DMS114 treated with DMSO at 0.1 percent for 48 hours (cell line): ENCODE measurements at regions not wholly inside any gene's neighbourhood (a gene's known extent, or its start where the extent isn't known, plus 50 kb on each side); places are given as distances from the start of the nearest gene placed in this dataset.
"Not testable (repeated sequence)": the region's sequence is repeated elsewhere in the genome, so short reads cannot be mapped to it uniquely, and the experiment has no call there.

Source experiments
- DNase-seq: peaks from one replicate; lab custom pipeline; 2025; ENCODE audit not compliant: unreplicated experiment; lab: John Stamatoyannopoulos, UW

DNA sequence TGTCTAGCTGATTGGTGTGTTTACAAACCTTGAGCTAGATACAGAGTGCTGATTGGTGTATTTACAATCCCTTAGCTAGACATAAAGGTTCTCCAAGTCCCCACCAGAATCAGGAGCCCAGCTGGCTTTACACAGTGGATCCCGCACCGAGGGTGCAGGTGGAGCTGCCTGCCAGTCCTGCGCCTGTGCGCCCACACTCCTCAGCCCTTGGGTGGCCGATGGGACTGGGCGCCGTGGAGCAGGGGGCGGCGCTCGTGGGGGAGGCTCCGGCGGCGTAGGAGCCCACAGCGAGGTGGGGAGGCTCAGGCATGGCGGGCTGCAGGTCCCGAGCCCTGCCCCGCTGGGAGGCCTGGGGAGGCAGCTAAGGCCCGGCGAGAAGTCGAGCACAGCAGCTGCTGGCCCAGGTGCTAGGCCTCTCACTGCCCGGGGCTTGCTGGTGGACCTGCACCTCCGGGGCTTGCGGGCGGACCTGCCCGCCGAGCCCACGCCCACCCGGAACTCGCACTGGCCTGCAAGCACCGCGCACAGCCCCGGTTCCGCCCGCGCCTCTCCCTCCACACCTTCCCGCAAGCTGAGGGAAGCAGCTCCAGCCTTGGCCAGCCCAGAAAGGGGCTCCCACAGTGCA is 51.0 kb upstream of the CDYL start:
- not testable (repeated sequence) for DNase-seq

DNA sequence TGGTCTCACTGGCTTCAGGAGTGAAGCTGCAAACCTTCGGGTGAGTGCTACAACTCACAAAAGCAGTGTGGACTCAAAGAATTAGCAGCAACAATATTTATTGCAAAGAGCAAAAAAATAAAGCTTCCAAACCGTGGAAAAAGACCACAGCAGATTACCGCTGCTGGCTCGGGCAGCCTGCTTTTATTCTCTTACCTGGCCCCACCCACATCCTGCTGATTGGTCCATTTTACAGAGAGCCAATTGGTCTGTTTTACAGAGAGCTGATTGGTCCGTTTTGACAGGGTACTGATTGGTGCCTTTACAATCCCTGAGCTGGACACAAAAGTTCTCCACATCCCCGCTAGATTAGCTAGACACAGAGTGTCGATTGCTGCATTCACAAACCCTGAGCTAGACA is 51.5 kb upstream of the CDYL start:
- not testable (repeated sequence) for DNase-seq

DNA sequence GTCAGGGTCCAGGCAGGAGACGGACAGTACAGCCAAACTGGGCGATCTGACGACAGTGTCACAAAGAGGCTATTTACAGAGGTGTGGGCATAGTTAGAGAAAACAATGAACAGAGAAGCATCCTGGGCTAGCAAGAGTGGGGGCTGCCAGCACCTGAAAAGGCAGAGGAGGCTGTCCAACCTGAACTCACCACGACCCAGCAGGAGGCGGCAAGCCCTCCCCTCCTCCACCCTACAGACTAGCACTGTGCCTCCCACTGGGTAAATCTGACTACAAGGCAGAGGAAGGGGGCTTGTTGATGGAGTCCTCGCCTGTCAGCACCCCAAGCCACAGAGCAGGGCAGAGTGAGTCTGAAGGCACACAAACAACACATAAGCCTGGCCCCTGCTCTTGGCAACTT is 52.8 kb upstream of the CDYL start:
- DNase-seq, result no peak

DNA sequence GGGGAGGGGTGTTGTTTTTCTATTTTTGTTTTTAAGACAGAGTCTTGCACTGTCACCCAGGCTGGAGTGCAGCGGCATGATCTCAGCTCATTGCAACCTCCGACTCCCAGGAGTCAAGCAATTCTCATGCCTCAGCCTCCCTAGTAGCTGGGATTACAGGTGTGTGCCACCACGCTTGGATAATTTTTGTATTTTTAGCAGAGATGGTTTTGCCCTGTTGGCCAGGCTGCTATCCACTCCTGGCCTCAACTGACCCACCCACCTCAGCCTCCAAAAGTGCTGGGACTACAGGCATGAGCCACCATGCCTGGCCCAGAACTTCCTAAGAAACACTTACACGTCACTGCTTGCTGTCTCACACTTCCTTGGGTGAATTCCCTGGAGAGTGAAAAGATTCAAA is 54.8 kb upstream of the CDYL start:
- DNase-seq, result not testable (repeated sequence)

DNA sequence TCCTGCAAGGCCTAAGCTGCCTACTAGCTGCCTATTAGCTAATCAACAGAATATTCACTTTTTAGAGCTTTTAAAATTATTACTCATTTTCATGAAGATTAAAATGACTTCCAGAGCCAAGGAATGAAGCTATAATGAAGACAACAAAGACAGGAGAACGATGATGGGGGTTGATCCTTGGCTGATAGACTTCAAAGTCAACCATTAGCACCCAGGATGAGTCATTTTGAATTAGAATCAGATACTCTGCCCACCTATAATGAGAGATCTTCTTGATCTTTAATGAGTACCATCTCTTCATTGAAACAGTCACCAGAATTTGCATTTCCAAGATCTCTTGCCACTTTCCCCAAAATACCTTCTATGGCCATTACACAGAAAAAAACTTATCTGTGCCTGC is 56.7 kb upstream of the CDYL start:
- DNase-seq, result no peak

DNA sequence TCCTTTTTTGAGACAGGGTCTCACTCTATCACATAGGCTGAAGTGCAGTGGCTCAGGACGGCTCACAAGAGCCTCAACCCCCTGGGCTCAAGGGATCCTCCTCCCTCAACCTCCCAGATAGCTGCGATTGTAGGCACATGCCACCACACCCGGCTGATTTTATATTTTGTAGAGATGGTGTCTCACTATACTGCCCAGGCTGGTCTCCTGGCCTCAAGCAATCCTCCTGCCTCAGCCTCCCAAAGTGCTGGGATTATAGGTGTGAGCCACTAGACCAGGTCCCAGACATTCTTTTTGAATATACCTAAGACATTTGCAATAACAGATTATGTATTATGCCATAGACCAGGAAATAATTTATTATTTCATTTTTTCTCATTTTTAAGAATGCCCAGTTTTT is 58.3 kb upstream of the CDYL start:
- no peak for DNase-seq

DNA sequence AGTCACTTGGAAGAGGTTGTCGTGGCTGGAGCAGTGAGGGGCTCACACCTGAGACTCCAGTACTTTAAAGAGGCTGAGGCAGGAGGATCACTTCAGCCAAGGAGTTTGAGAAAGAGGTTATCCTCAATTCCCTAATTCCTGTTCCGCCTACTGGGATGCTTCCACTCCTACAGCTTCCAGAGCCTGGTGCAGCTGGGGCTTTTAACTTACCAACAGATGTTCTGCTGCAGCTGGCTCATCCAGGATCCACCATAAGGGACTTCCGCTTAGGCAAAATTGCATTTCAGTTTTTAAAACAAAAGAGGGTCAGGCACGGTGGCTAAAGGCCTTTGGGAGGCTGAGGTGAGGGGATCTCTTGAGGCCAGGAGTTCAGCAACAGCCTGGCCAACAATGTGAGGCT is 59.1 kb upstream of the CDYL start:
- DNase-seq, result no peak

DNA sequence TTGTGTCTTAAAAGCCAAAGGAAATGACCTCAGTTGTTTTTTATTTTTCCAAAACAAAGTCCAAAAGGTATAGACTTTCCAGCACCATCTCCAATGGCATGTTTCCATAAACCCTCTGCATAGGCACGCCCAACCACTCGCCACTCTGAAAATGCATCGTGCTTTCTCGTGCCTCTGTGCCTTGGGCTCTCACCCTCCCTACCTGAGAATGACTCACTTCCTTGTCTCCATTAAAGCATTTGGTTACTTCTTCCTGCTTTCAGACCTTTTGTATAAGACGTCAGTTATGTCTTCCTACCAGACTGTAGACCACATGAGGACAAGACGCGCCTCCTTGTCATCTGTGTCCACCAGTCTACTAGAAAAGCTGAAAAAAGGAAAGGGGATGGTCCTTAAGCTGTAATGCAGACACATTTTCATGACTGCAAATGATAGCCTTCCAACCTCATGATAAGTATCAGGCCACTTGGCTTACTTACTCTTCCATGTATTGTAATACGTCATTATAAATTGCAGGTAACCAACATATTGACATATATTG is 61.2 kb upstream of the CDYL start:
- DNase-seq, result no peak

DNA sequence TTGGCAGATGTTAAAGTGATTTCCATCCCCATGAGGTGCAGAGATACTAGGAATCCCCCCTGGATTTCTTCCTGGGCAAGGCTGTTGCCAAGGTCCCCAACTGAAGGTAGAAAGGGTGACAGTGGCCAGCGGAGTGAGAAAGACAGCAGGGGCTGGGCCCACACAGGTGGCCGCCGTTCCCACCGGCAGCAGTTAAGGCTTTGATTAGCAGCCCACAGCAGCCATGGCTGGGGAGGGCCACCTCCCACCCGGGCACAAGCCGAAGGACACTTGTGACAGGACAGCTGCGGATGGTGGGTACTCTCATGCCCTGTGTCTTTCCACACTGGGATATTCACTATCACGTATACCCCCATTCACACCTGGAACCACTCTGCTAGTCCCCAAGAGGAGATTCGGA is 63.9 kb upstream of the CDYL start:
- DNase-seq, result no peak

DNA sequence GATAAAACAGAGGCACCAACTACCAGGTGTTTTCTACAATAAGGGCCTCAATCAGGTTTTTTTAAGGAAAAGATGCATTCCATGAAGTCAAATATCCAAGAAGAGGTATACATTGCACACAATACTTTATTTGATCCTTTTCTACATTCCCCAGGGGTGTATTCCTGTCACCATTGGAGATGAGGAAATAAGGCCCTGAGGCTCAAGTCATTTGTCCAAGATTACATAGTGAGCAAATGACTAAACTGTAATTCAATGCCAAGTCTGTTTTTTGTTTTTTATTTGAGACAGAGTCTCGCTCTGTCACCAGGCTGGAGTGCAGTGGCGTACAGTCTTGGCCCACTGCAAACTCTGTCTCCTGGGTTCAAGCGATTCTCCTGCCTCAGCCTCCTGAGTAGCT is 69.2 kb upstream of the CDYL start:
- DNase-seq, result no peak

DNA sequence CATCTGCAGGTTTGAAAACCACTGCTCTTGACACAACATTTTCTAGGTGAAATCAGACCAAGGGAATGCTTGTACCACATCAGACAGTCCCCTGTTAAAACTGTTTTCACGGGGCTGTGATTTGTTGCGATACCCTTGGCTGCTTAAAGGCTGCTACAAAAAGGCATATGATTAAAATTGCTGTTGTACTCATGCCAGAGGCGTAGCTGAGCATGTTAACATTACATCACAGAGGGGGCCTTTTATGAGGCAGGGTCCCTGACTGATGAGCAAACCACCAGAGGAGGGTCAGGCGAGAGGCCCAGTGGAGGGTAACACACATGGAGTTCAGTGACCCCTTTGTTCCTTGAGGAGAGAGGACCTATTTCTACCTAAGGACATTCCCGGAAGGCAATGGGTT is 70.4 kb upstream of the CDYL start:
- no peak for DNase-seq

DNA sequence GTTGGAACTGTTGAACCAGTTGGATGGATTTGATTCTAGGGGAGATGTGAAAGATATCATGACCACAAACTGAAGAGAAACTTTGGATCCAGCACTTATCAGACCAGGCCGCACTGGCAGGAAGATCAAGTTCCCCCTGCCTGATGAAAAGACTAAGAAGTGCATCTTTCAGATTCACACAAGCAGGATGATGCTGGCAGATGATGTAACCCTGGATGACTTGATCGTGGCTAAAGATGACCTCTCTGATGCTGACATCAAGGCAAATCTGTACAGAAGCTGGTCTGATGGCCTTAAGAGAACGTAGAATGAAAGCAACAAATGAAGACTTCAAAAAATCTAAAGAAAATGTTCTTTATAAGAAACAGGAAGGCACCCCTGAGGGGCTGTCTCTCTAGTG is 72.8 kb upstream of the CDYL start:
- no peak for DNase-seq

DNA sequence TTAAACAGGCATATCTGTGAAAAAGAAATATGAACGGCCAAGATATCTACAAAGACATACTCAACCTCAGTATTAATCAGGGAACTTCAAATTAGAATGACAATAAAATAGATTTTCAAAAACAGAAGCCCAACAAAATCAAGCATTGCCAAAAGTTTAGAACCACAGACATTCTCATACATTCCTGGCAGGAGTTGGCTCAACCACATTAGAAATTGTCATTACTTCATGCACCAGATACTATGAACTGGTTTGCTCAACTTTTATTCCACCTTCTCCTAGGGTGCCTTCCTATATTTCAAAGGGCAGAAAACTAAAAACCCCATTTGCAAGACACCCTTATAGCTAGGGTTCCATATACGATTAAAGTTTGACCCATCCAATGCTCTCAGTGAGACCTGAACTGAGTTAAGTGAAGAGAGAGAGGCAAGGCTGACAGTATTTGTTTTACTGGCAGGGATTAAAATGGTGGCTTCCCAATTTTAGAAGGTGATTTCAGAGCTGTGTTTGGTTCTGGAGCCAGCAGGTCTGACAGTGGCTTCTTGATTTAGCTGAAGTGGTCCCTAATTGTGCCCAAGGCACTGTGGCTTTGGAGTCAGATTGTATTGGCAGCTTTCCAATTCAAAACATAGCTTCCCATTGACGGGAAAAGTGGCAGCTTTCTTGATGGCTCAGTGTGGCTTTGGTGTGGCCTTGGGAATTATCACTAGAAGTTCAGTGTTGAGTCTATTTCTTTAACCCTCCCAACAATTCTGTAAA is 77.1 kb upstream of the CDYL start:
- DNase-seq, result no peak

DNA sequence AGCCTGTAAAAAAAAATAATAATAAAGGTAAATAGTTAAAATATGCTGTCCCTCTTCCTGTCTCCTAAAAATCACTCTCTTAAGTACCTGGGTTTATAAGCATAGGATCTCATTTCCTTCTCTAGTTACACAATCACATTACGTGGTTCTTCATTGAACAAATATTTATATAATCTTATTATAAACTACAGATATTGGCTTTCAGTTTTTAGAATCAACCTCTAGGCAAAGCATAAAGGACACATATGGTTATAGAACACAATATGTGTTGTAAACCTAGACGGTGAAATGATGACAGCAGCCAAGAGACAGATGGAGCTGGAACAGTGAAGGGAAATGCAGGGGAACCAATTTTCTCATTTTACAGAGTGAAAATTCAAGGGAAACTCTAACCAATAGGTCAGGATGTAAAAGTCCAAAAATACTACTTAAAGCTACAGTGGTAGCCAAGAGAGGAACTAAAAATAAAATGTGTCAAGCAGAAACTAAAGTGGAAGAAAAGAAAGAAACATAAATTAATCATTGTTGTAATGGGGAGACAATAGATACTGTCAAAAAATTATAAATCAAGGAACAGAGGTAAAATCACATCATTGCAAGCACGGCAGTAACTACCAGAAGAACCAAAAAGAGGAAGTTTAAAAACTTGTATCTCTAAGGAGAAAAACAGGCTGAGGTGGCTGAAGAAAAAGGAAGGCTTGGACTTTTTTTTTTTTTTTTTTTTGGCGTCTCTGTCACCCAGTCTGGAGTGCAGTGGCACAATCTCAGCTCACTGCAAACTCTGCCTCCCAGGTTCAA is 82.8 kb upstream of the CDYL start:
- DNase-seq, result no peak

DNA sequence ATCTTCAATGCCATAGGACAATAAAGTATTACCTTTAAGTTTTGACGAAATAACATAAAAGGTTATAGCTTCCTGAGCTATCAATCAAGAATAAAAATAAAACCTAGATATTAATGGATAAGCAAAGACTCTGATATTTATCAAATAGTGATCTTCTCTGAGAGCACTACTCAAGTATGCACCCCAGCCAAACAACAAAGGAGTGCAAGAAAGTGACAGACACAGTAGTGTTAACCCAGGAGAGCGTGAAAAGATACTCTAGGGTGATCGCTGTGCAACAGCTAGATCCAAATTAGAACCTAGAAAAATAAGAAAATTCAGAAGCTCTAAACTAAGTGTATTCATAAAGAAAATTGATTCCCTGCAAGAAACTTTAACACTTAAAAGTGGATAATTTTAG is 83.5 kb upstream of the CDYL start:
- DNase-seq, result no peak

DNA sequence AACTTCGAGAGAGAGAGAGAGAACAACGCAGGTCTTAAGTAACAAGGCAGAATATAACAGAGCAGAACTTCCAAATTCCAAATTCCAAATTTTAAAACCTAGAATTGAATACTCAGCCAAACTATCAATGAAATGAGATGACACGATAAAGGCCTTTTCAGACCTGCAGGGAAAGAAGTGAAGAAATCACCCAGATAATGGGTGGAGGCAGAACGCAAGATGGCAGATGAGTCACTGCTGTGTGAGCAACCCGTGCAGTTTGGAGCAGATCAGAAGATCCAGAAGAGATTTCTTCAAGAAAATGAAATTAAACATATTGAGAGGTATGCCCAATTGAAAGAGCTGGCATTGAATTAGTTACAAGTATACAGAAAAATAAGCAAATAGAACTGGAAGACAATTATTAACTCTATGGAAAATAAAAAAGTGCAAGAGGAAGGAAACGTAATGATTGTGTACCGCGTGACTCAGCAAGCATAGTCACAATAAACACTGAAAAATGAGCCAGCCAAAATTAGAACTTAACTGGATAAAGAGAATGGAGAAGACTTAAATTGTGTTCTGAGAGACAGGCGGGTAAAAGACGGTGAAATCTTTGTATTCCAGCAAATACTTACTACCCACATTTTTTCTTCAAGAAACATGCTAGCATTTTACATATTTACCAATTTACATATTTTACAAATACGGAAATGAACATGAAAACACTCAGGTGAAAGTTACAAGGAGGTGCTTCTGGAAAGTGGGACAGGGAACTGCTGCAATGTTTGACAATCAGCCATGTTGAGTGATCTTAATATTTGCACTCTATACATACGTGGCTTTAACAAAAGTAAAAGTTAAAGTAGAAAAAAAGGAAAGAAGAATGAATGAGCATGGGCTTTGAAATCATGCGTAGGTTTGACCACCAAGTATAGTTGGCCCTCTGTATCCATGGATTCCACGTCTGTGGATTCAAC is 87.9 kb upstream of the CDYL start:
- no peak for DNase-seq

DNA sequence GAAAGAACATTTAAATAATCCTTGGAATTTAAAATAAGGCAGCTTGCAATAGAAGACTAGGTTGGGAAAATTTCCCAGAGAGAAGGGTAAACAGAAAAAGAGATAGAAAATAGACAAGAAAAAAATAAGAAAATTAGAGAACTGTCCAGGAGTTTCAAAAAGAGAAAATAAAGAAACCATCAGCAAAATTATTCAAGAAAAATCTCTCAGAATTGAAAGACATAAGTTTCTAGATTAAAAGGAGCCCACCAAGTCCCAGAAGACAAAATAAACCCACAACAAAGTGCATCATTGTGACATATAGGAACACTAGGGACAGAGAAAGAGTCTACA is 88.6 kb upstream of the CDYL start:
- DNase-seq, result no peak

DNA sequence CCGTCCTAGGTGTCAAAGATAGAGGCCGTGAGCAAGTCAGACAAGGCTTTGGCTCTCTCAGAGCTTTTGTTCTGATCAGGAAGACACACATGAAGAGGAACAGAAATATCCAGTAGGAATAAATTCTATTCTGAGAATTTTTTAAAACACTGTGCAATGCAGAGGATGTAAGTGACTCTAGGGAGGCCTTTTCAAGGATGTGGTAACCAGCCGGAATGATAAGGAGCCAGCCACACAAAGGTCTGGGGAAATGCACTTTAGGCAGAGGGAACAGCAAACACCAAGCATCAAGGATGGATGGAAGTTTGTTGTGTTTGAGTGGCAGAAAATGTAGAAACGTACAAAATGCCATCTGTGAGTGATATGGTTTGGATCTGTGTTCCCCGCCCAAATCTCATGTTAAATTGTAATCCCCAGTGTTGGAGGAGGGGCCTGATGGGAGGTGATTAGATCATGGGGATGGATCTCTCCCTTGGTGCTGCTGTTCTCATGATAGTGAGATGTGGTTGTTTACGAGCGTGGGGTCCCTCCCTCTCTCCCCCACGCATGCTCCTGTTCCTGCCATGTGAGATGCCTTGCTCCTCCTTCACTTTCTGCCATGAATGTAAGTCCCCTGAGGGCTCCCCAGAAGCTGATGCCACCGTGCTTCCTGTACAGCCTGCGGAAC is 93.6 kb upstream of the CDYL start:
- no peak for DNase-seq

DNA sequence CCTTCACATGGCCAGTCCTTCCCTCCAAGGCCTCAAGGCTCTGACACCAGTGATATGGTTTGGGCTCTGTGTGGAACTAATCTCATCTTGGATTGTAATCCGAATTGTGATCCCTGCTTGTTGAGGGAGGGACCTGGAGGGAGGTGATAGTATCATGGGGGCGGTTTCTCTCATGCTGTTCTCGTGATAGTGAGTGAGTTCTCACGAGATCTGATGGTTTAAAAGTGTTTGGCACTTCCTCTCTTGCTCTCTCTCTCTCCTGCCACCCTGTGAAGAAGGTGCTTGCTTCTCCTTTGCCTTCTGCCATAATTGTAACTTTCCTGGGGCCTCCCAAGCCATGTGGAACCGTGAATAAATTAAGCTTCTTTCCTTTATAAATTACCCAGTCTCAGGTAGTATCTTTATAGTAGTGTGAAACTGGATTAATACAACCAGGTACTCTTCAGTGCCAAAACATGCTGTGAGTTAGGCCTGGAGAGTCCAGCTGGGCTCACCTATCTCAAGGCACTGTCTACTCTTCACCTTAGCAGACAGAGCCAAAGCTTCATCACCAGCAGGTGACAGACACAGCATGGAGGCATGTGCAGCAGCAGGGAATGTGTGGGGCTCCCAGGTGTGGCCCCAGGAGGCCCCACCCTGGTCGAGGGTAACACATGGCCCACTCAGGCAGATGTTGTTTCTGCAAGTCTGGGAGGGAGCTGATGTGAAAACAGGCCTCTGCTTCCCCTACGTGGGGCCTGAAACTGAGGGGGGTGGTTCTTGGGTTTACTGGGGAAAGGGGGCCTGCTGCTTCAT is 97.5 kb upstream of the CDYL start:
- DNase-seq, result no peak

DNA sequence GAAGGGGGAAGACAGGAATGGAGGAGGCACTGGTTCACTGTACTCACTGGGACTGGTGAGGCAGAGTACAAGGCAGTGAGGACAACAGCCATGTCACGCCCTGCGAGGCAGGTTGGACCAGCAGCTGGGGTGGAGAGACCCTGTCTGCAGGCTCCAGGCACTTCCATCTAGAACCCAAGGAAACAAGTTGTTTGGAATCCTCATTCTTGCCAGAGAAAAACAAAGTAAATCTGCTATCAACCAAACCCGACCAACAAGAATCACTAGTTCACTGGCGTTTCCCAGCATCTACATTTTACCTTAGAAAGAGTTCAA is 98.5 kb upstream of the CDYL start:
- no peak for DNase-seq
